Adrenal gland (tissue), 9 donors: ENCODE measurements at regions not wholly inside any gene's neighbourhood (a gene's known extent, or its start where the extent isn't known, plus 50 kb on each side); places are given as distances from the start of the nearest gene placed in this dataset.
A peak's percentile ranks its signal among the peaks of the same experiment; 100 is the strongest.

Experiments
- DNase-seq, 7 donors: peaks; one replicate each; pipeline ENCODE4 v3.0.0-alpha.2; 2019 to 2020
- H3K27ac ChIP-seq, 5 donors: fragments of 200-600 bp; sonication (generic) in 4 of 5; 1 replicate in 3 of 5; 2 replicates in 2 of 5; pipeline versions ENCODE4 v1.5.1 to v1.8.0; 2016 to 2020; ENCODE audit warnings: mild to moderate bottlenecking in 1 of 5
- H3K27me3 ChIP-seq: fragments of 200-600 bp; 2 replicates; pipeline ENCODE4 v1.8.0; 2021
- H3K36me3 ChIP-seq, 2 donors: fragments of 200-600 bp; replicated peaks in 1 of 2; 1 replicate in 1 of 2; 2 replicates in 1 of 2; pipeline versions ENCODE4 v1.5.1 to v1.8.0; 2018 to 2022
- H3K4me1 ChIP-seq, 2 donors: fragments of 200-600 bp; replicated peaks in 1 of 2; 1 replicate in 1 of 2; 2 replicates in 1 of 2; pipeline versions ENCODE4 v1.5.1 to v1.8.0; 2018 to 2021
- H3K4me3 ChIP-seq, 4 donors: fragments of 200-600 bp; sonication (generic) in 3 of 4; one replicate each; pipeline ENCODE4 v1.5.1; 2016 to 2018
- H3K9me3 ChIP-seq, 3 donors: fragments of 200-600 bp; sonication (generic) in 1 of 3; replicated peaks in 1 of 3; 1 replicate in 2 of 3; 2 replicates in 1 of 3; pipeline versions ENCODE4 v1.5.1 to v1.8.0; 2016 to 2021
- CTCF ChIP-seq, 6 experiments: fragments of 450-650 bp in 4 of 6; fragments of 200-600 bp in 2 of 6; sonication (generic) in 1 of 6; IDR thresholded peaks; 1 replicate in 5 of 6; 2 replicates in 1 of 6; pipeline versions ENCODE4 v1.5.1 to v1.8.0; 2016 to 2021; ENCODE audit warnings: antibody characterized with exemption in 6 of 6, mild to moderate bottlenecking in 2 of 6, moderate library complexity in 1 of 6
- POLR2A ChIP-seq, 2 donors: fragments of 450-650 bp; IDR thresholded peaks; one replicate each; pipeline ENCODE4 v1.6.1; 2017; ENCODE audit warnings: antibody characterized with exemption in 2 of 2, mild to moderate bottlenecking in 2 of 2, moderate library complexity in 1 of 2
- WGBS, 4 donors: extraction: QIAGEN DNeasy Blood & Tissue Kit in 2 of 4; methylation state at CpG; one replicate each; pipeline versions ENCODE4 v1.1.5 to v1.1.7; 2013 to 2017; 5-methylcytosine and 5-hydroxymethylcytosine counted together
- intact Hi-C, 2 donors: fragments of 100-400 bp; cut with DNase I; formaldehyde crosslinking; loops; one replicate each; pipeline versions ENCODE4 v1.14.1 to v1.15.0; 2022 to 2023
- donor health status: healthy with polysubstance abuse.
- donor health status: Bipolar disorder and iron deficiency.
- donor health status: DM: yes; HTN: yes; CAD: no.
- donor health status: DM: no; HTN: no; CAD: no.
- donor health status: DM: no; HTN: no; CAD: no.

GRCh38 chr11:70566768-70567530 is 168.6 kb downstream of the CTTN start:
- no peaks in the 10 kb centered on the region for H3K27me3 ChIP-seq
- TF ChIP-seq POLR2A (IDR thresholded peaks at IDR 0.05) (no peak), CTCF (IDR thresholded peaks at IDR 0.05) (no peak)
- 87 to 93% (median 91%) methylated on average over 15 to 17 of the region's 17 CpGs for WGBS, 4 donors
- intact Hi-C loops, result no loop called here
- DNase-seq, result no peak
- H3K4me1 ChIP-seq, result peaks cover 0 to 9% of the 10 kb centered on the region in 2 donors
- no peaks in the 10 kb centered on the region for H3K9me3 ChIP-seq
- H3K4me3 ChIP-seq, result no peak overlapping the region
- H3K36me3 ChIP-seq, result no peaks in the 10 kb centered on the region
- no peak overlapping the region for H3K27ac ChIP-seq

GRCh38 chr11:70567680-70568034 is 169.3 kb downstream of the CTTN start:
- Histone ChIP-seq H3K27ac (peak overlapping the region in 2 of 5 donors; percentile 69 to 78), H3K4me3 (peak overlapping the region in 1 of 4 donors; percentile 45), H3K27me3 (no peaks in the 10 kb centered on the region), H3K9me3 (no peaks in the 10 kb centered on the region), H3K4me1 (peaks cover 0 to 9% of the 10 kb centered on the region in 2 donors), H3K36me3 (no peaks in the 10 kb centered on the region)
- TF ChIP-seq CTCF (IDR thresholded peaks at IDR 0.05), result no peak
- no peak for TF ChIP-seq POLR2A (IDR thresholded peaks at IDR 0.05)
- DNase-seq, result no peak
- intact Hi-C loops, result no loop called here
- 67 to 76% (median 75%) methylated on average over 8 of the region's 8 CpGs for WGBS, 4 donors

GRCh38 chr11:70568035-70568813 is 169.9 kb downstream of the CTTN start:
- H3K27me3 ChIP-seq, result no peaks in the 10 kb centered on the region
- DNase-seq, result peak in 6 of 7 donors; percentile 27 to 79 (median 38)
- WGBS, 4 donors, result 33 to 47% (median 40%) methylated on average over 16 to 26 of the region's 26 CpGs
- H3K4me1 ChIP-seq, result peaks cover 0 to 9% of the 10 kb centered on the region in 2 donors
- H3K9me3 ChIP-seq, result no peaks in the 10 kb centered on the region
- intact Hi-C loops, result no loop called here
- no peaks in the 10 kb centered on the region for H3K36me3 ChIP-seq
- TF ChIP-seq CTCF (IDR thresholded peaks at IDR 0.05), result peak in 1 of 6 experiments; percentile 28
- no peak for TF ChIP-seq POLR2A (IDR thresholded peaks at IDR 0.05)
- H3K27ac ChIP-seq, result peak overlapping the region in 3 of 5 donors; percentile 35 to 78 (median 69)
- H3K4me3 ChIP-seq, result peak overlapping the region in 1 of 4 donors; percentile 45

GRCh38 chr11:70568814-70569617 is 170.7 kb downstream of the CTTN start:
- TF ChIP-seq POLR2A (IDR thresholded peaks at IDR 0.05) (no peak), CTCF (IDR thresholded peaks at IDR 0.05) (no peak)
- no peak overlapping the region for H3K4me3 ChIP-seq
- H3K27me3 ChIP-seq, result no peaks in the 10 kb centered on the region
- peaks cover 0 to 9% of the 10 kb centered on the region in 2 donors for H3K4me1 ChIP-seq
- H3K27ac ChIP-seq, result peak overlapping the region in 2 of 5 donors; percentile 69 to 78
- DNase-seq, result no peak
- 89 to 91% (median 90%) methylated on average over 19 to 30 of the region's 30 CpGs for WGBS, 4 donors
- no peaks in the 10 kb centered on the region for H3K9me3 ChIP-seq
- intact Hi-C loops, result no loop called here
- H3K36me3 ChIP-seq, result no peaks in the 10 kb centered on the region
